ENCODE measurements at regions not wholly inside any gene's neighbourhood (a gene's known extent, or its start where the extent isn't known, plus 50 kb on each side); places are given as distances from the start of the nearest gene placed in this dataset.

DNA sequence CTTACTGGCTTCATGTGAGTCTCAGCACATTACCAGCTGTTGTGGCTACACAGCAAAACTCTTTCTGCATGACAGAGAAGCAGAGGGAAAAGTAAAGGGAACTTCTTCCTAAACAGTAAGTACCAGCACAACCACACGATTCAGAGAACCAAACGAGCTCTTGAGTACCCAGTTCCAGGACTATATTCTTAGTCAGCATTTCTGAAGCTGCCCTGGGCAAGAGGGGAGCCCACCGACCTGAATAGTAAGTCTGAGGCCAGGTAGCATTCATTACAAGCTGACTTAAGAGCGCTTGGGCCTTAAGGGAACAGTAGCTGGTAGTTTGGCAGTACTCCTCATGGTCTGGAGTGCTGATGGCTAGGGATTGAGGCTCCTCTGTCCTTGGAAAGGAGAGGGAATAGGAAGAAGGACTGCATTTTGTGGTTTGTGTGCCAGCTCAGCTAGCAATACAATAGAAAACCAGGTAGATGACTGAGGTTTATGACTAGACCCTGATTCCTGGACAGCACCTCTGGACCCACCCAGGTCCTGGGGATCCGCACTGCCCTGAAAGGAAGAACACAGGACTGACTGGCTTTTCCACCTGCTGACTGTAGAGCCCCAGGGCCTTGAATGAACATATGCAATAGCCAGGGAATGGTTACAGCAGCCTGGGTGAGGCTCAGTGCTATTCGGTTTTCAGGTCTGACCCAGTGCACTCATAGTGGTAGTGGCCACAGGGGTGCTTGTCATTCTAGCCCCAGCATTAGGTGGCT is 396.8 kb upstream of the PRMT6 start:
- H2AFZ ChIP-seq (ENCODE audit: low read length): no peak overlapping the region
- no peak for DNase-seq

DNA sequence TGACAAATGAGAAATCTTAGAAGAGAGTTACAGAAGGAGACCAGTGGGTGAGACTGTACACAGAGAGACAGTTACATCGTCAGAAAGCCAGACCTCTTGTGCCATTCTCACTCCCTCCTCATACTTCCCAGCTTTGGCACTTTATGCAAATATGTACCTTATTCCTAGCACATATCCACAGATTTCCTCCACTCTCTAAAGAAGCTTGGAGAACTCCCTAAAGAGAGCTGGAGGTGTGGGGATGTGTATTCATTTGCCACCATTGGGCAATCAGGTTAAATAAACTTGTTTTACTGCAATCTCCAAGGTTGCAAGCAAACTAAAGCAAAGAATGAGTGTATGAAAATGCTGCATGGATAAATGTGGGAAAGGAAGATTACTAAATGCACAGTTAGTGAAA is 380.9 kb upstream of the PRMT6 start:
- no peak for DNase-seq
- Histone ChIP-seq H3F3A (ENCODE audit: insufficient read depth, low read length) (no peaks in the 10 kb centered on the region), H2AFZ (ENCODE audit: low read length) (no peak overlapping the region), H3K9me2 (replicated peaks; ENCODE audit: insufficient read depth, low read length) (no peaks in the 10 kb centered on the region), H3K4me2 (ENCODE audit: low read depth, low read length) (no peak overlapping the region), H3K36me3 (replicated peaks; ENCODE audit: insufficient read depth, low read length) (no peaks in the 10 kb centered on the region), H3K4me3 (ENCODE audit: low read length) (no peak overlapping the region), H3K79me2 (ENCODE audit: low read length) (no peaks in the 10 kb centered on the region), H3K9me3 (replicated peaks; ENCODE audit: insufficient read depth, low read length) (no peaks in the 10 kb centered on the region), H3K4me1 (ENCODE audit: low read length) (no peaks in the 10 kb centered on the region), H4K20me1 (ENCODE audit: insufficient read depth, low read length) (no peaks in the 10 kb centered on the region), H3K9ac (ENCODE audit: low read length) (no peak overlapping the region), H3K27me3 (replicated peaks; ENCODE audit: insufficient read depth, low read length) (no peaks in the 10 kb centered on the region), H3K27ac (ENCODE audit: low read length) (no peak overlapping the region)
- TF ChIP-seq EZH2 (optimal IDR thresholded peaks at IDR 0.05; ENCODE audit: low read depth, low read length) (no peak), EZH2phosphoT487 (IDR thresholded peaks at IDR 0.05; ENCODE audit: low read length) (no peak)
- TF ChIP-seq, protein P1, sequence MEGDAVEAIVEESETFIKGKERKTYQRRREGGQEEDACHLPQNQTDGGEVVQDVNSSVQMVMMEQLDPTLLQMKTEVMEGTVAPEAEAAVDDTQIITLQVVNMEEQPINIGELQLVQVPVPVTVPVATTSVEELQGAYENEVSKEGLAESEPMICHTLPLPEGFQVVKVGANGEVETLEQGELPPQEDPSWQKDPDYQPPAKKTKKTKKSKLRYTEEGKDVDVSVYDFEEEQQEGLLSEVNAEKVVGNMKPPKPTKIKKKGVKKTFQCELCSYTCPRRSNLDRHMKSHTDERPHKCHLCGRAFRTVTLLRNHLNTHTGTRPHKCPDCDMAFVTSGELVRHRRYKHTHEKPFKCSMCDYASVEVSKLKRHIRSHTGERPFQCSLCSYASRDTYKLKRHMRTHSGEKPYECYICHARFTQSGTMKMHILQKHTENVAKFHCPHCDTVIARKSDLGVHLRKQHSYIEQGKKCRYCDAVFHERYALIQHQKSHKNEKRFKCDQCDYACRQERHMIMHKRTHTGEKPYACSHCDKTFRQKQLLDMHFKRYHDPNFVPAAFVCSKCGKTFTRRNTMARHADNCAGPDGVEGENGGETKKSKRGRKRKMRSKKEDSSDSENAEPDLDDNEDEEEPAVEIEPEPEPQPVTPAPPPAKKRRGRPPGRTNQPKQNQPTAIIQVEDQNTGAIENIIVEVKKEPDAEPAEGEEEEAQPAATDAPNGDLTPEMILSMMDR (IDR thresholded peaks at IDR 0.05; ENCODE audit: low read length): no peak

More for the DNA sequence above, 396.8 kb upstream of the PRMT6 start:
- Histone ChIP-seq H3K4me3 (ENCODE audit: low read length) (no peak overlapping the region), H3K9ac (ENCODE audit: low read length) (no peak overlapping the region), H3F3A (ENCODE audit: insufficient read depth, low read length) (no peaks in the 10 kb centered on the region), H3K9me3 (replicated peaks; ENCODE audit: insufficient read depth, low read length) (no peaks in the 10 kb centered on the region), H3K9me2 (replicated peaks; ENCODE audit: insufficient read depth, low read length) (no peaks in the 10 kb centered on the region), H3K79me2 (ENCODE audit: low read length) (no peaks in the 10 kb centered on the region), H3K36me3 (replicated peaks; ENCODE audit: insufficient read depth, low read length) (no peaks in the 10 kb centered on the region), H3K4me2 (ENCODE audit: low read depth, low read length) (no peak overlapping the region), H3K4me1 (ENCODE audit: low read length) (no peaks in the 10 kb centered on the region), H3K27me3 (replicated peaks; ENCODE audit: insufficient read depth, low read length) (no peaks in the 10 kb centered on the region), H3K27ac (ENCODE audit: low read length) (no peak overlapping the region), H4K20me1 (ENCODE audit: insufficient read depth, low read length) (no peaks in the 10 kb centered on the region)
- TF ChIP-seq EZH2 (optimal IDR thresholded peaks at IDR 0.05; ENCODE audit: low read depth, low read length) (no peak), EZH2phosphoT487 (IDR thresholded peaks at IDR 0.05; ENCODE audit: low read length) (no peak)
- TF ChIP-seq, protein P1 (IDR thresholded peaks at IDR 0.05; ENCODE audit: low read length): no peak

DNA sequence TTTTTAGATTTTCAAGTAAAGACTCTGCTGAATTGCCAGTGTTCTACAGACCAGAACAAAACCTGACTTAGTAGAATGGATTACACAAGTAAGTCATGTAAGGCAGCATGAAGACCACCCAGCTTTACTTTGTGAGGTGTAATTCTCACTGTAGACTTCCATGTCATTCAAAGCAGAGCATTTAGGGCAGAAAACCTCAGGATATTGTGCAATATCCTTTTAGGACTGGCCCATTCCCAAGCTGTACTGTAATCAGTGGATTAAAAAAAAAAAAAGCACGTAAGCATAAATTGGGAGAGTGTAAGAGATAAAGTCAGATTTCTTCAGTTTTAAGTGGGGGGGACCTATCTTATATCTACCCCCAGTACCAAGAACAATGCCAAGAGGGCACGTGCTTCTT is 380.5 kb upstream of the PRMT6 start:
- Histone ChIP-seq H3K9ac (ENCODE audit: low read length) (no peak overlapping the region), H3K27me3 (replicated peaks; ENCODE audit: insufficient read depth, low read length) (no peaks in the 10 kb centered on the region), H3K79me2 (ENCODE audit: low read length) (no peaks in the 10 kb centered on the region), H3K27ac (ENCODE audit: low read length) (no peak overlapping the region), H3K9me3 (replicated peaks; ENCODE audit: insufficient read depth, low read length) (no peaks in the 10 kb centered on the region), H3K4me2 (ENCODE audit: low read depth, low read length) (no peak overlapping the region), H2AFZ (ENCODE audit: low read length) (no peak overlapping the region), H3K4me3 (ENCODE audit: low read length) (no peak overlapping the region), H3K36me3 (replicated peaks; ENCODE audit: insufficient read depth, low read length) (no peaks in the 10 kb centered on the region), H3F3A (ENCODE audit: insufficient read depth, low read length) (no peaks in the 10 kb centered on the region), H3K4me1 (ENCODE audit: low read length) (no peaks in the 10 kb centered on the region), H3K9me2 (replicated peaks; ENCODE audit: insufficient read depth, low read length) (no peaks in the 10 kb centered on the region), H4K20me1 (ENCODE audit: insufficient read depth, low read length) (no peaks in the 10 kb centered on the region)
- TF ChIP-seq EZH2phosphoT487 (IDR thresholded peaks at IDR 0.05; ENCODE audit: low read length) (no peak), EZH2 (optimal IDR thresholded peaks at IDR 0.05; ENCODE audit: low read depth, low read length) (no peak)
- TF ChIP-seq, protein P1 (IDR thresholded peaks at IDR 0.05; ENCODE audit: low read length): no peak
- DNase-seq: no peak

Data from MM.1S (cell line).